GM12878 (cell line): ENCODE measurements at regions not wholly inside any gene's neighbourhood (a gene's known extent, or its start where the extent isn't known, plus 50 kb on each side); places are given as distances from the start of the nearest gene placed in this dataset.

Experiments
- ATAC-seq: fragments of 200-7000 bp; cut with Tn5 transposase; 3 replicates; pipeline ENCODE4 v1.9.1; 2020; ENCODE audit warnings: mild to moderate bottlenecking, moderate library complexity
- BruUV-seq: library from RNA; stranded (reverse); fragments of 400-500 nt; replicated peaks from 2 replicates; lab custom pipeline; 2021; lab: Mats Ljungman, UMichigan
- CTCF ChIA-PET: fragments of 300-600 bp; sonication (Branson Sonifier 250); formaldehyde crosslinking; extraction: SDS; loops from one replicate; lab custom pipeline; 2021; ENCODE audit warnings: inconsistent platforms; lab: Yijun Ruan, JAX
- POLR2A ChIA-PET: fragments of 350-600 bp; formaldehyde crosslinking; extraction: SDS; loops from one replicate; lab custom pipeline; 2021; ENCODE audit warnings: inconsistent platforms; lab: Charles Lee
- RAD21 ChIA-PET: fragments of 300-600 bp; sonication (Branson Sonifier 250); formaldehyde crosslinking; loops from one replicate; lab custom pipeline; 2023; ENCODE audit warnings: antibody characterized with exemption; ENCODE audit not compliant: unreplicated experiment; lab: Charles Lee
- SMC1A ChIA-PET: fragments of 300-600 bp; sonication (Branson Sonifier 250); formaldehyde crosslinking; loops from one replicate; lab custom pipeline; 2023; ENCODE audit not compliant: unreplicated experiment, uncharacterized antibody; lab: Charles Lee
- DNase-seq: peaks from one replicate; pipeline ENCODE4 v3.0.0-alpha.2; 2011; ENCODE audit warnings: low read depth, low spot score
- FAIRE-seq: peaks from 3 replicates; lab custom pipeline; 2011; peaks lifted over from hg19 to GRCh38; lab: Jason Lieb, UNC
- H2AFZ ChIP-seq: 2 replicates; pipeline ENCODE4 v1.6.0; 2011; ENCODE audit warnings: low read depth, low read length, control low read depth; ENCODE audit not compliant: control insufficient read depth
- H3K27ac ChIP-seq: 2 replicates; pipeline ENCODE4 v1.5.1; 2011; ENCODE audit warnings: control low read depth; ENCODE audit not compliant: control insufficient read depth, insufficient read depth
- H3K27me3 ChIP-seq, 2 experiments: replicated peaks in 1 of 2; 2 replicates each; pipeline versions ENCODE4 v1.6.0 to v1.6.1; 2011; ENCODE audit warnings: low read length in 1 of 2; ENCODE audit not compliant: control insufficient read depth in 2 of 2, insufficient read depth in 2 of 2
- H3K36me3 ChIP-seq, 2 experiments: 2 replicates each; pipeline ENCODE4 v1.5.1; 2011; ENCODE audit warnings: low read length in 1 of 2; ENCODE audit not compliant: control insufficient read depth in 2 of 2, insufficient read depth in 2 of 2
- H3K4me1 ChIP-seq: 2 replicates; pipeline ENCODE4 v1.6.1; 2011; ENCODE audit warnings: mild to moderate bottlenecking, low read length, moderate library complexity, mixed read lengths; ENCODE audit not compliant: control insufficient read depth, insufficient read depth
- H3K4me2 ChIP-seq: 2 replicates; pipeline ENCODE4 v1.6.0; 2011; ENCODE audit warnings: control low read depth; ENCODE audit not compliant: control insufficient read depth, insufficient read depth
- H3K4me3 ChIP-seq: fragments of 200-600 bp; sonication (generic); 2 replicates; pipeline ENCODE4 v1.5.1; 2016
- H3K79me2 ChIP-seq: 2 replicates; pipeline ENCODE4 v1.6.0; 2011; ENCODE audit warnings: low read length; ENCODE audit not compliant: control insufficient read depth, insufficient read depth
- H3K9ac ChIP-seq: 2 replicates; pipeline ENCODE4 v1.8.0; 2011; ENCODE audit warnings: low read length, control low read depth, mixed read lengths; ENCODE audit not compliant: control insufficient read depth, insufficient read depth
- H3K9me3 ChIP-seq: replicated peaks from 3 replicates; pipeline ENCODE4 v1.5.1; 2011; ENCODE audit warnings: mild to moderate bottlenecking, low read length; ENCODE audit not compliant: control insufficient read depth, insufficient read depth
- H4K20me1 ChIP-seq: 2 replicates; pipeline ENCODE4 v1.6.0; 2011; ENCODE audit not compliant: control insufficient read depth, insufficient read depth
- BRCA1 ChIP-seq: IDR thresholded peaks from 2 replicates; pipeline ENCODE4 v1.6.1; 2011; ENCODE audit warnings: low read depth, low read length, improper control_type of control experiment
- EED ChIP-seq: sonication (generic); IDR thresholded peaks from 2 replicates; pipeline ENCODE4 v1.6.1; 2016; ENCODE audit warnings: antibody characterized with exemption, low read depth
- EGR1 ChIP-seq, 2 experiments: IDR thresholded peaks; 1 replicate in 1 of 2; 2 replicates in 1 of 2; pipeline ENCODE4 v1.6.1; 2011 to 2012; ENCODE audit warnings: low read depth in 2 of 2, low read length in 2 of 2, borderline replicate concordance in 1 of 2, mild to moderate bottlenecking in 1 of 2, moderate library complexity in 1 of 2
- ETV6 ChIP-seq, 2 experiments: fragments of 450-650 bp in 1 of 2; IDR thresholded peaks in 1 of 2; conservative IDR thresholded peaks in 1 of 2; 2 replicates each; pipeline ENCODE4 v1.6.1; 2014; ENCODE audit warnings: antibody characterized with exemption in 1 of 2, borderline replicate concordance in 1 of 2, low read depth in 1 of 2, mild to moderate bottlenecking in 1 of 2, moderate library complexity in 1 of 2
- HDGF ChIP-seq: fragments of 450-650 bp; IDR thresholded peaks from 2 replicates; pipeline ENCODE4 v1.6.1; 2016; ENCODE audit warnings: antibody characterized with exemption
- MTA2 ChIP-seq: fragments of 450-650 bp; IDR thresholded peaks from 2 replicates; pipeline ENCODE4 v1.6.1; 2016; ENCODE audit warnings: low read depth, mild to moderate bottlenecking, moderate library complexity
- NBN ChIP-seq: fragments of 450-650 bp; IDR thresholded peaks from 2 replicates; pipeline ENCODE4 v1.6.1; 2016
- NFYB ChIP-seq: IDR thresholded peaks from 2 replicates; pipeline ENCODE4 v1.6.1; 2011; ENCODE audit warnings: low read depth, mild to moderate bottlenecking, low read length, improper control_type of control experiment, moderate library complexity; ENCODE audit not compliant: insufficient read depth
- NRF1 ChIP-seq: conservative IDR thresholded peaks from 2 replicates; pipeline ENCODE4 v1.6.1; 2011; ENCODE audit warnings: mild to moderate bottlenecking, low read depth, low read length, improper control_type of control experiment
- RAD51 ChIP-seq: fragments of 450-650 bp; IDR thresholded peaks from 2 replicates; pipeline ENCODE4 v1.6.1; 2016; ENCODE audit warnings: moderate library complexity, mild to moderate bottlenecking, inconsistent platforms
- SMC3 ChIP-seq: IDR thresholded peaks from 2 replicates; pipeline ENCODE4 v1.6.1; 2011; ENCODE audit warnings: low read length, improper control_type of control experiment, borderline replicate concordance
- SREBF2 ChIP-seq: IDR thresholded peaks from 2 replicates; pipeline ENCODE4 v1.6.1; 2012; ENCODE audit warnings: mild to moderate bottlenecking, low read length
- STAT1 ChIP-seq: fragments of 450-650 bp; conservative IDR thresholded peaks from 2 replicates; pipeline ENCODE4 v1.6.1; 2014; ENCODE audit warnings: antibody characterized with exemption, mild to moderate bottlenecking
- WGBS: methylation state at CpG from one replicate; pipeline ENCODE4 v1.1.6; 2016; ENCODE audit warnings: low lambda C conversion rate; ENCODE audit not compliant: insufficient replicate concordance, insufficient coverage; ENCODE audit errors: missing lambda C conversion rate; 5-methylcytosine and 5-hydroxymethylcytosine counted together
- in situ Hi-C: fragments of 300-500 bp; cut with MboI; formaldehyde crosslinking; loops from 9 replicates; pipeline ENCODE4 v1.14.3; 2018; ENCODE audit warnings: mixed read lengths
- intact Hi-C: fragments of 100-400 bp; cut with micrococcal nuclease; formaldehyde crosslinking; loops from one replicate; pipeline ENCODE4 v1.14.2; 2022; ENCODE audit not compliant: unreplicated experiment
- TF ChIP-seq, protein P1 (sequence below): IDR thresholded peaks from 2 replicates; pipeline ENCODE4 v1.6.1; 2011; ENCODE audit warnings: low read depth, low read length, improper control_type of control experiment, borderline replicate concordance
- TF ChIP-seq, protein P2 (sequence below): IDR thresholded peaks from 2 replicates; pipeline ENCODE4 v1.6.1; 2011; ENCODE audit warnings: borderline replicate concordance, low read depth, mild to moderate bottlenecking, moderate library complexity, low read length; ENCODE audit not compliant: insufficient read depth, poor library complexity, severe bottlenecking
- TF ChIP-seq, protein P3 (sequence below): IDR thresholded peaks from 2 replicates; pipeline ENCODE4 v1.6.1; 2012; ENCODE audit warnings: low read length, inconsistent platforms

DNA sequence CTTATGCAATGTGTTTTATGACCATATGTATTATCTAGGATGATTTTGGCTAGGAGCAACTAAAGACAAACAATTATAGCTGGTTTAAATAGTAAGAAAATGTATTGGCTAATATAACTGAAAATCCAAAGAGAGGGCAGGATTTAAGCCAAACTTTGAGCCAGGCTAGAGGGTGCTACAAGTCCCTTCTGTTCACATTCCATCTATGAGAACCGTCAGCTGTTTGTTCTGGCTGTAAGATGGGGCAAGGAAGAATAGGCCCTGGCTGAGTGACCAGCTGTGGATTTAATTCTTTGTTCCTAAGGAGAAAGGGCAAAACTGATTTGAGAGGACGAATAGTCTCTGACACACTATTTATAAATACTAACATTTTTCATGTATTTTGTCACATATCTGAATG, 79.2 kb upstream of the UGT8 start:
- Histone ChIP-seq H3K27ac (no peak overlapping the region), H3K9me3 (no peaks in the 10 kb centered on the region), H2AFZ (no peak overlapping the region), H3K4me3 (no peak overlapping the region), H3K36me3 (no peaks in the 10 kb centered on the region), H3K27me3 (no peaks in the 10 kb centered on the region), H3K79me2 (no peaks in the 10 kb centered on the region), H3K9ac (no peak overlapping the region), H4K20me1 (no peaks in the 10 kb centered on the region), H3K4me2 (no peak overlapping the region), H3K4me1 (no peaks in the 10 kb centered on the region)
- 51% methylated on average over 2 of the region's 2 CpGs for WGBS
- ChIA-PET CTCF (no interaction called here), SMC1A (no interaction called here), RAD21 (no interaction called here), POLR2A (no interaction called here)
- TF ChIP-seq MTA2 = no peak
- DNase-seq (no peak), ATAC-seq (no peak), FAIRE-seq (no peak)
- no TSS peak for BruUV-seq
- intact Hi-C loops (no loop called here), in situ Hi-C loops (no loop called here)

DNA sequence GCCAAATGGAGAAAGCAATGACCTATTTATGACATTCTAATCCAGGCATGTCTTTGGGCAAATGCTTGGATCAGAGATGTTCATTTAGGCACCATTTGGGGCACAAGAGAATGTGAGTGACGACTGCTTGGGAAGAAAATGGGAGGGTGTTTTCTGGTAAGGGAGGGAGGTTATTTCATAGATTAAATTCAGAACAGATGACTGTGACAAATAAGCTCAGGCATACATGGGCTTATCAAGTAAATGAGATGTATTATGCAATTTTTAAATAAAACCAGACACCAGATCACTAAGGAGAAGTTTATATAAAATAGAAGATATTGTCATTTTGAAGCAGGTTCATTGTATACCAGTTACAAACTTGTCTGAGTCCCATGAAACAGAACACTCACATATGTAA, 71.4 kb upstream of the UGT8 start:
- 7% methylated on average over 1 of the region's 1 CpG for WGBS
- in situ Hi-C loops = no loop called here
- TF ChIP-seq EED (no peak), STAT1 (no peak), NBN (no peak), NFYB (no peak), SMC3 (no peak), BRCA1 (no peak), ETV6 (conservative IDR thresholded peaks at IDR 0.05 in 1 of 2, IDR thresholded peaks at IDR 0.05 in 1 of 2; ENCODE audit: borderline replicate concordance in 1 of 2, low read depth in 1 of 2) (no peak), EGR1 (IDR thresholded peaks at IDR 0.05; ENCODE audit: borderline replicate concordance in 1 of 2, low read depth in 2 of 2, low read length in 2 of 2) (no peak), HDGF (no peak), NRF1 (no peak), SREBF2 (no peak), RAD51 (no peak)
- TF ChIP-seq, protein P1, sequence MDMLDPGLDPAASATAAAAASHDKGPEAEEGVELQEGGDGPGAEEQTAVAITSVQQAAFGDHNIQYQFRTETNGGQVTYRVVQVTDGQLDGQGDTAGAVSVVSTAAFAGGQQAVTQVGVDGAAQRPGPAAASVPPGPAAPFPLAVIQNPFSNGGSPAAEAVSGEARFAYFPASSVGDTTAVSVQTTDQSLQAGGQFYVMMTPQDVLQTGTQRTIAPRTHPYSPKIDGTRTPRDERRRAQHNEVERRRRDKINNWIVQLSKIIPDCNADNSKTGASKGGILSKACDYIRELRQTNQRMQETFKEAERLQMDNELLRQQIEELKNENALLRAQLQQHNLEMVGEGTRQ = no peak
- TF ChIP-seq, protein P2, sequence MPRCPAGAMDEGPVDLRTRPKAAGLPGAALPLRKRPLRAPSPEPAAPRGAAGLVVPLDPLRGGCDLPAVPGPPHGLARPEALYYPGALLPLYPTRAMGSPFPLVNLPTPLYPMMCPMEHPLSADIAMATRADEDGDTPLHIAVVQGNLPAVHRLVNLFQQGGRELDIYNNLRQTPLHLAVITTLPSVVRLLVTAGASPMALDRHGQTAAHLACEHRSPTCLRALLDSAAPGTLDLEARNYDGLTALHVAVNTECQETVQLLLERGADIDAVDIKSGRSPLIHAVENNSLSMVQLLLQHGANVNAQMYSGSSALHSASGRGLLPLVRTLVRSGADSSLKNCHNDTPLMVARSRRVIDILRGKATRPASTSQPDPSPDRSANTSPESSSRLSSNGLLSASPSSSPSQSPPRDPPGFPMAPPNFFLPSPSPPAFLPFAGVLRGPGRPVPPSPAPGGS = no peak
- TF ChIP-seq, protein P3, sequence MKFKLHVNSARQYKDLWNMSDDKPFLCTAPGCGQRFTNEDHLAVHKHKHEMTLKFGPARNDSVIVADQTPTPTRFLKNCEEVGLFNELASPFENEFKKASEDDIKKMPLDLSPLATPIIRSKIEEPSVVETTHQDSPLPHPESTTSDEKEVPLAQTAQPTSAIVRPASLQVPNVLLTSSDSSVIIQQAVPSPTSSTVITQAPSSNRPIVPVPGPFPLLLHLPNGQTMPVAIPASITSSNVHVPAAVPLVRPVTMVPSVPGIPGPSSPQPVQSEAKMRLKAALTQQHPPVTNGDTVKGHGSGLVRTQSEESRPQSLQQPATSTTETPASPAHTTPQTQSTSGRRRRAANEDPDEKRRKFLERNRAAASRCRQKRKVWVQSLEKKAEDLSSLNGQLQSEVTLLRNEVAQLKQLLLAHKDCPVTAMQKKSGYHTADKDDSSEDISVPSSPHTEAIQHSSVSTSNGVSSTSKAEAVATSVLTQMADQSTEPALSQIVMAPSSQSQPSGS = no peak

More for the DNA sequence above, 71.4 kb upstream of the UGT8 start:
- Histone ChIP-seq H3K4me3 (no peak overlapping the region), H4K20me1 (no peaks in the 10 kb centered on the region), H3K9me3 (no peaks in the 10 kb centered on the region), H3K36me3 (no peaks in the 10 kb centered on the region), H3K27ac (no peak overlapping the region), H3K4me1 (no peaks in the 10 kb centered on the region), H3K9ac (no peak overlapping the region), H3K79me2 (no peaks in the 10 kb centered on the region), H3K27me3 (no peaks in the 10 kb centered on the region), H3K4me2 (no peak overlapping the region), H2AFZ (no peak overlapping the region)
- BruUV-seq = no TSS peak
- FAIRE-seq (no peak), ATAC-seq (no peak), DNase-seq (no peak)
- CTCF ChIA-PET = interaction anchor here (1.6 kb wide), 1 partner anchor 17 kb away, joined by 4 read pairs; no protein-coding TSS in a partner anchor
- SMC1A ChIA-PET = no interaction called here
- RAD21 ChIA-PET = no interaction called here
- POLR2A ChIA-PET = no interaction called here
- intact Hi-C loops = no loop called here
